GM18505 (cell line): ENCODE measurements at regions not wholly inside any gene's neighbourhood (a gene's known extent, or its start where the extent isn't known, plus 50 kb on each side); places are given as distances from the start of the nearest gene placed in this dataset.
"Not testable (repeated sequence)": the region's sequence is repeated elsewhere in the genome, so short reads cannot be mapped to it uniquely, and the experiment has no call there.

Experiments
- ATAC-seq: cut with Tn5 transposase; IDR thresholded peaks from one replicate; pipeline ENCODE4 v1.9.1; 2021; ENCODE audit not compliant: unreplicated experiment
- POLR2A ChIP-seq: IDR thresholded peaks from 4 replicates; pipeline ENCODE4 v1.6.1; 2011; ENCODE audit warnings: borderline replicate concordance; ENCODE audit not compliant: insufficient read depth, insufficient read length; ENCODE audit errors: extremely low read depth

DNA sequence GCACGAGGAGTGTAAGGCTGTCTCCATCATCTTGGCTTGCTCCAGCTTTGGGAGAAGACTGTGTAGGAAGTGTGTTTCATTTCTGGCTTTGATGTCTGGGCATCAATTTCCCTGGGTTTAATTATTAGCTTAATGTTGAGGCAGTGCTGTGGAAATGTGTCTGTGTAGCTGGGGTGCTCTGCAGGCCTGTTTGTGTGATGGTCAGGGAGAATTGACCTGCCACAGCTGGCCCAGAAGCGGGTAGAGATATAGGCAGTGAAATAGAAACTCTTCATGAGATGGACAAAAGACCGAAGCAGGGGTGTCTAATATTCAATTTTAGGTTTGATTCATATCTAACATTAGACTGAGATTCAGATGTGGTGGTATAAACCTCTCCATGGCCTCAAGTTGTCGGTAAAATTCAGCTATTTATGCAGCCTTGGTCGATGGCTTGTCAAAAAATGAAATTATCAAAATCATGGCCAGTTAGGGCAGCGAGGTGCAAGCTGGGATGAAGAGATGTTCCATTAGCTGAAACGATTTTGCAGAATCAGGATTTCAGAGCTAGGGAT is 95.3 kb upstream of the SNX9 start:
- TF ChIP-seq POLR2A = no peak
- ATAC-seq = no peak

- TF ChIP-seq POLR2A = no peak
- no peak for ATAC-seq
These were observed 94.7 kb upstream of the SNX9 start for GRCh38 chr6:157728183-157728881.

- no peak for TF ChIP-seq POLR2A
- ATAC-seq = no peak
These were observed 91.8 kb upstream of the SNX9 start for GRCh38 chr6:157731221-157731620.

- TF ChIP-seq POLR2A = no peak
- no peak for ATAC-seq
These were observed 91.0 kb upstream of the SNX9 start for GRCh38 chr6:157732007-157732406.

DNA sequence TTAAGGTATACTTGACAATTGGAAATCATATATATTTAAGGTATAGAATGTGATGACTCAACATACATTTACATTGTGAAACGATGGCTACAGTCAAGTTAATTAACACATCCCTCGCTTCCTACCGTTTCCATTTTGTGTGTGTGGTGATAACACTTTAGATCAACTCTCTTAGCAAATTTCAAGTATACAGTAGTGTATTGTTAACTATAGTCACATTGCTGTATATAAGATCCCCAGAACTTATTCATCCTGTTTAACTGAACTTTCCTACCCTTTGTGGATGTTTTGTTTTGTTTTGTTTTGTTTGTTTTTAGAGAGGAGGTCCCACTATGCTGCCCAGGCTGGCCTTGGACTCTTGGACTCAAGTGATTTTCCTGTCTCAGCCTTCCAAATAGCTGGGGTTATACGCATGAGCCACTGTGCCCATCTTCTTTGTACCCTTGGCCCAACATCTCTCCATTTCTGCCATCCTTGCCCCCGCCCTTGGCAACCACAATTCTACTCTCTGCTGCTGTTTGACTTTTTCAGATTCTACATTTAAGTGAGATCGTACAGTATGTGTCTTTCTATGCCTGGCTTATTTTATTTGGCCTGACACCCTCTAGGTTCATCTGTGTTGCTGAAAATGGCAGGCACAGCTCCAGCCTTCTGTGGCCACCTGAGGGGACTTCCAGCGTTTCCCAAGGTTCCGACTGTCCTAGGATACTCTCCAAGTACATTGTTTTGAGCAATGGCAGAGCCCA is 90.5 kb upstream of the SNX9 start:
- no peak for ATAC-seq
- TF ChIP-seq POLR2A = no peak

- ATAC-seq = not testable (repeated sequence)
These were observed 86.5 kb upstream of the SNX9 start for GRCh38 chr6:157736555-157736954.

DNA sequence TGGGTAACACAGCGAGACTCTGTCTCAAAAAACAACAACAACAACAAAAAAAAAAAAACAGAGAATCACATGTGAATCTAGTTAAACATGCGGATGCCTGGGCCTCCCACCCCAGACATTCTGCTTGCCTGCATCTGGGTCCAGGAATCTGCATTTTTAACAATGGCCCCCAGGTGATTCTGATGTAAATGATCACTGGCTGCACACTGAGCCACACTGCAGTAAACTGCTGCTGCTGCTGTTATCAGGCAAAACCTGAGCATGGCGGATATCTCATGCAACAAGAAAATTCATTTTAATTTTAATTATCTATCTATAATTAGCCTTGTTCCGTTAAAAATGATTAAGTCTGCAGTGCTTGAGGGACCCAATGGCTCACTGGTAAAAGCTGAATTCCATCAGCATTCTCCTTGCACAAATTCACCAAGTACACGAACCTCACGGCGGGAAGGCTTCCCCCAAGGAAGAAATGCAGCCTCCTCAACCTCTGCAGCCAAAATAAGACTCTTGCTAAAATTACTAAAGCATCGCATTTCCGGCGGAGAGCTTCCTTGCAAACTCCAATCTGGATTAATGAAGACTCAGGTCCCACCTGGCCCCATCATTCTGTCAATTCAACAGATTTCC is 81.6 kb upstream of the SNX9 start:
- no peak for TF ChIP-seq POLR2A
- ATAC-seq = no peak

DNA sequence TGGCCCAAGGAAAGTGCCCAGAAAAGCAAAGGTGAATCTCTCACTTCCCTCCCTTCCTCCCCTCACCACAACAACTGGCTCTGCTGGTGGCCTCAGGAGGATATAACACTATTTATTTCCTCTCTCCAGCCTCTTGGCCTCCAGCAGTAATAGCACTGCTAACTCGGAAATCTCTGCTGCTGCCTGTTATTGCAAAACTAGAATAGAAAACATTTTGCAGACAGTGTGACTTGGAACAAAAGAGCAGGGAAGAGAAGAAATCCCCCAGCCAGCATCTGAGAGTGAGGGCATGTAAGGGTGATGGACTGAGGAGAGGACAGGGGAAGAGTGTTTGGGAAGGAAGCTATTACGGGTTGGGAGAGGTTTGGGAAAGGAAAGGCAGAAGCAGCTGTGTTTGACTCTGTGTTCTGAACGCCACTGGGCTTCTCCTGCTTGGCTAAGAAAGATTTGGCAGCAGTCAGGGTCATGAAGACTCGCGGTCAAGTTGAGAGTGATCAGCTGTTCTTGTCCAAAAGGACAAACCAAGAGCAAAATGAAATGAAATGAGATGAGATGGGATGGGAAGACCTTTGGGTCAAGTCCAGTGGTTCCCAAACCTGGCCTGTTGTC is 81.0 kb upstream of the SNX9 start:
- ATAC-seq = no peak
- no peak for TF ChIP-seq POLR2A

- ATAC-seq = no peak
- TF ChIP-seq POLR2A = no peak
These were observed 78.9 kb upstream of the SNX9 start for GRCh38 chr6:157744102-157744601.

DNA sequence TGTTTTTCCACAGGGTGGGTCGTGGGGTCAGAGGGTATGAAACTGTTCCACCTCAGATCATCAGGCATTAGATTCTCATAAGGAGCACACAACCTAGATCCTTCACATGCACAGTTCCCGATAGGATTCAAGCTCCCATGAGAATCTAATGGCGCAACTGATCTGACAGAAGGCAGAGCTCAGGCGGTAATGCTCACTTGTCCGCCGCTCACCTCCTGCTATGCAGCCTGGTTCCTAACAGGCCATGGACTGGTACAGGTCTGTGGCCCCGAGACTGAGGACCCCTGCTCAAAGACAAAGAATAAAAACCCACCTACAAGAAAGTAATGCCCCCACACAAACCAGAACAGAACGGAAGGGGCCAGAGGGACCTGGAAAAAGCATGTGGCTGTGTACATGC is 76.1 kb upstream of the SNX9 start:
- TF ChIP-seq POLR2A = no peak
- no peak for ATAC-seq

DNA sequence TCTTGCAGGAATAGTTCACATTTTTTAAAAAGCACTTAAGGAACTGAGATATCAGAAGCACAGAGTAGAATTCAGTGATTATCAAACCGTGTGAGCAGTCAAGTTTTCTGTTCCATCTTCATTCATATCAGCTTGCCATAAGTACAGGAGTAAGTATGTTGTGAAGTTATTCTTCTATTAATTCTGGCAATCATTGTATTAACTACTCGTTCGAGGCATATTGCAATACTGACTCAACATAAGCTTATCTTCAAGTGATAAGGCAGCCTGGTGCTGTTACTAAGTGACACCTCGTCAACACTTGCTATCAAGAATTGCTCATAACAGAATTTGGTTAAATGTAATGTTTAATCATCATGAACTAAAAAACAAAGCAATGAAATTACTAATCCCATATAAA is 75.7 kb upstream of the SNX9 start:
- no peak for TF ChIP-seq POLR2A
- ATAC-seq = no peak

DNA sequence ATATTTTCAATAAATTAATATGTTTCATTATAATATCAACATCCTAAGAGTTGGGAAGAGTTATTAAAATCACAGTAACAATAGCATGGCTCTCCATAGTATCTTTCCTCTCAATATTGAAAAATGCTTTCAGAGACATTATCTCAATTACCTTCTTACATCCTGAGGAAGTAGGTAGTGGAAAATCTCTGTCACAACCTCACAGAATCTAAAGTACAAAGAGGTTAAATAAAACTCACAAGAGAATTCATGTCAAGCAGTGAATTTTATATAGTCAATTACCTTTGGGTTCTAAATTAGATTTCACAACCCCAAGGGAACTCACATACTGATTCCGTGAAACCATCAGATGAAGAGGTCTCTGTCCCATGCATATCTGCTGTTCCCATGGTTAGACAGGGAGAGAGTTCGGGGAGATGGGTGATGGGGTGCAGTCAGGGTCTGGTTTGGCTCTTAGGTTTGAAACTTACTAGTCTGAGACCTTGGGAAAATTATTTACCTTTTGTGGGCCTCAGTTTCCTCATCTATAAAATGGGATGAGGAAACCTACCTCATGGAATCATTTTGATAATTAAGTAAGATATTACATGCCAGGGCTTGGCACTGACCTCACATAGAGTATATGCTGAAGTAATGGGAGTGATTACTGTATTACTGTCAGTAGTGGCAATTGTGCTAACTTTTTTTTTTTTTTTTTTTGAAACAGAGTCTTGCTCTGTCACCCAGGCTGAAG is 74.0 kb upstream of the SNX9 start:
- no peak for ATAC-seq
- TF ChIP-seq POLR2A = no peak

DNA sequence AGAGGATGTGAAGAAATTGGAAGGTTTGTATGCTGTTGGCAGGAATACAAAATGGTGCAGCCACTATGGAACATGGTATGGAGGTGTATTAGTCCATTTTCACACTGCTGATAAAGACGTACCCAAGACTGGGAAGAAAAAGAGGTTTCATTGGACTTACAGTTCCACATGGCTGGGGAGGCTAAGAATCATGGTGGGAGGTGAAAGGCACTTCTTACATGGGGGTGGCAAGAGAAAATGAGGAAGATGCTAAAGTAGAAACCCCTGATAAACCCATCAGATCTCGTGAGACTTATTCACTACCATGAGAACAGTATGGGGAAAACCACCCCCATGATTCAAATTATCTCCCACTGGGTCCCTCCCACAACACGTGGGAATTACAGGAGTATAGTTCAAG is 72.1 kb upstream of the SNX9 start:
- ATAC-seq = not testable (repeated sequence)
